Cardiac fibroblast (primary cell): ENCODE measurements at regions not wholly inside any gene's neighbourhood (a gene's known extent, or its start where the extent isn't known, plus 50 kb on each side); places are given as distances from the start of the nearest gene placed in this dataset.
A peak's percentile ranks its signal among the peaks of the same experiment; 100 is the strongest.

Experiments
- DNase-seq, 2 donors: peaks; one replicate each; pipeline versions ENCODE4 v3.0.0 to v3.0.0-alpha.2; 2010; ENCODE audit warnings: low read depth in 2 of 2
- H3K4me3 ChIP-seq, 2 donors: replicated peaks in 1 of 2; 1 replicate in 1 of 2; 2 replicates in 1 of 2; pipeline ENCODE4 v1.5.1; 2011; ENCODE audit warnings: low read depth in 2 of 2, low read length in 2 of 2, mild to moderate bottlenecking in 2 of 2, moderate library complexity in 1 of 2
- TF ChIP-seq, protein P1 (sequence below): IDR thresholded peaks from one replicate; pipeline ENCODE4 v1.5.1; 2011; ENCODE audit warnings: low read depth, mild to moderate bottlenecking, low read length, inconsistent platforms

DNA sequence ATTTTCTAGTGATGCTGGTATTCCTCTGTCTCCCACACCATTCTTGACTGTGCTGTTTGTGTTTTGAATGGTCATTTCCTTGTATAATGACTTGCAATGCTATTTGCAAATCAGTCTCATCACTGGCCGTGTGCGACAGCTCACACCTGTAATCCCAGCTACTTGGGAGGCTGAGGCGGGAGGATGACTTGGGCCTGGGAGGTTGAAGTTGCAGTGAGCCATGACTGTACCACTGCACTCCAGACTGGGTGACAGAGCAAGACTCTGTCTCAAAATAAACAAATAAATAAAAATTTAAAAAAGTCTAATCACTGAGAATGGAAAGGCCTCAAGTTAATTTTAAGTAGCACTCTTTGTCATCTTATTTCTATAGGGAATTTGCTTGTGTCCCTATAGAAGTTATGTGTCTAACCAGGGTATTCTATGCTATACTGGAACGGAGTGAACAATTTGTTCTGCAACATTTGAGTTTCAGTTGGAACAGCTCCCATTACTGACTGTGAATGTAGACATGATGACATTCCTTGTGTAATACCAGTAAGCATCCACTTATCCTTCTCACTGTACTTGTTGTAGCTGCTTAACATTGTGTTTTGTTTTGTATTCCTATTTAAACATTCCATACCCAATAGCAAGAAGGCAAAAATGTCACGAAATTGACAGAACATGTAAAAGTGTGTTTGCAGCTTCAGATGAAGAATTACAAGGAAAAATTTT, 126.3 kb downstream of the MGST1 start:
- H3K4me3 ChIP-seq = no peak overlapping the region
- peak; percentile 78 to 82 for DNase-seq
- TF ChIP-seq, protein P1, sequence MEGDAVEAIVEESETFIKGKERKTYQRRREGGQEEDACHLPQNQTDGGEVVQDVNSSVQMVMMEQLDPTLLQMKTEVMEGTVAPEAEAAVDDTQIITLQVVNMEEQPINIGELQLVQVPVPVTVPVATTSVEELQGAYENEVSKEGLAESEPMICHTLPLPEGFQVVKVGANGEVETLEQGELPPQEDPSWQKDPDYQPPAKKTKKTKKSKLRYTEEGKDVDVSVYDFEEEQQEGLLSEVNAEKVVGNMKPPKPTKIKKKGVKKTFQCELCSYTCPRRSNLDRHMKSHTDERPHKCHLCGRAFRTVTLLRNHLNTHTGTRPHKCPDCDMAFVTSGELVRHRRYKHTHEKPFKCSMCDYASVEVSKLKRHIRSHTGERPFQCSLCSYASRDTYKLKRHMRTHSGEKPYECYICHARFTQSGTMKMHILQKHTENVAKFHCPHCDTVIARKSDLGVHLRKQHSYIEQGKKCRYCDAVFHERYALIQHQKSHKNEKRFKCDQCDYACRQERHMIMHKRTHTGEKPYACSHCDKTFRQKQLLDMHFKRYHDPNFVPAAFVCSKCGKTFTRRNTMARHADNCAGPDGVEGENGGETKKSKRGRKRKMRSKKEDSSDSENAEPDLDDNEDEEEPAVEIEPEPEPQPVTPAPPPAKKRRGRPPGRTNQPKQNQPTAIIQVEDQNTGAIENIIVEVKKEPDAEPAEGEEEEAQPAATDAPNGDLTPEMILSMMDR = peak; percentile 12

DNA sequence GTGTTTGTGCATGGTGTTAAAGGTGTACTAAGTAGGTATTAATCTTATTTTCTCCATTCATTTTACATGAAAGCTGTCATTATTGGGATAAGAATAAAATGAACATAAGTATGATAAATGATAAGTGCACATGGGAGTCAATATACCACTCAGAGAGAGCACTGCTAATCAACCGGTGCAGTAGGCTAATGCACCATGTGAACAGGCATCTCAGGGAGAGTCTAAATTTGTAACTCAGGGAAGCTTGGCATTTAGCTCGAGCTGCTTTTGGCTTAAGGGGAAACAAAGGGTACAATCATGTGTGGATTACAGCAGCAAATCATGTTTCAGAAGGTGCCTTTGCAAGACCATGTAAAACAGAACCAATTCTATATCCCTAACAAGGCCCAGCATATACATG, 127.4 kb downstream of the MGST1 start:
- TF ChIP-seq, protein P1 = no peak
- no peak overlapping the region for H3K4me3 ChIP-seq
- DNase-seq = no peak

DNA sequence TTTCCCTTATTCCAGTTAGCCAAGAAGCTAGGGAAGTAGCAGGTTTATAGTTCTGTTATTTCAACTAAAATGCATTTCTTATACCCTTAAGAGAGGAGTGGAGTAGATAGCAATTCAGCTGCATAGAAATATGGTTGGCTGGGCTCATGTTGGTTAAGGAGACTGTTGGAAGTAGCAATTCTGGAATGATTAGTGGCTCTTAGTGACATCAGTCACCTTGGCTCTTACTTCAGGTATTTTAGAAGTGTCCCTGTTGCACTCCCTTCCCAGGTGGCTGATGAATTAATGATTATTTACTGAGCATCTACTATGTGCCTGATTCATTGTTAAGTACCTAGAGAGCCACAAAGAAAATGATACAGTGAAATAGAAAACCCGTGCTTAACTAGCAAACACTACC, 128.1 kb downstream of the MGST1 start:
- TF ChIP-seq, protein P1 = no peak
- no peak for DNase-seq
- no peak overlapping the region for H3K4me3 ChIP-seq

DNA sequence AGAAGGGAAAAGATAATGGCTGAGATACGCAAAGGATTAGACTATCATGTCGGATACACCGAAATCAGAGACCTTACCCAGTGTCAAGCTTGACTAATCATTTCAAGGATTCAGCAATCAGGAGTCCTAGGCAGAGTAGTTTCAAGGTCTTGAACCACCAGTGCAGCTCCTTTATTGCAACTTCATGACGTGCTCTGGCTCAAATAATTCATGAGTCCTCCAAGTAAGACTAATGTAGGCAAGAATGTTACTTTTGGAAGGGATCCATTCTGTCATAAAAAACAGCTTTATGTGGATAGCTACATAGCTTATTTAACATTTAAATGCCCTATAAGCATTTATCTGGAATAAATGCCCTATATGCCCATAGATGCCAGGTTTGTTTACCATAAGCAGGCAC, 123.2 kb downstream of the LMO3 start:
- DNase-seq = peak; percentile 8 to 54
- TF ChIP-seq, protein P1 = no peak
- no peak overlapping the region for H3K4me3 ChIP-seq

DNA sequence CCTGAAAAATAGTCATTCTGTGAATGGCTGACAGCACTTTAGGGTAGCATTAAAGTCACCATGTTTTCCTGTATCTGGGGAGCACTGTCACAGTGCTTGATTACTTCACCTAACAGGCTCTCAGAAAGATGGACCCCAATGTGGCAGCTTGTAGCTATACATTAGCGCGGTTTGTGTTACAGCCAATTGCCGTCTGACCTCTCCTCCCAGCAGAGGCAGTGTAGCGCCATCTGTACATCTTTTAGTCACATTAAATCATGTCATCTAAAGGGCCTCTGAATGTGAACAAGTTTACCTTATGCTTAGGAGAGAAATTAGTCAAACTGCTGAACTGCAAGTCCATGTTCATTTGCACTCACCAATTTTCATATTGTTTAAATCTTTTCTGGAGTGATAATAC, 113.7 kb downstream of the LMO3 start:
- DNase-seq = no peak
- TF ChIP-seq, protein P1 = no peak
- H3K4me3 ChIP-seq = no peak overlapping the region

DNA sequence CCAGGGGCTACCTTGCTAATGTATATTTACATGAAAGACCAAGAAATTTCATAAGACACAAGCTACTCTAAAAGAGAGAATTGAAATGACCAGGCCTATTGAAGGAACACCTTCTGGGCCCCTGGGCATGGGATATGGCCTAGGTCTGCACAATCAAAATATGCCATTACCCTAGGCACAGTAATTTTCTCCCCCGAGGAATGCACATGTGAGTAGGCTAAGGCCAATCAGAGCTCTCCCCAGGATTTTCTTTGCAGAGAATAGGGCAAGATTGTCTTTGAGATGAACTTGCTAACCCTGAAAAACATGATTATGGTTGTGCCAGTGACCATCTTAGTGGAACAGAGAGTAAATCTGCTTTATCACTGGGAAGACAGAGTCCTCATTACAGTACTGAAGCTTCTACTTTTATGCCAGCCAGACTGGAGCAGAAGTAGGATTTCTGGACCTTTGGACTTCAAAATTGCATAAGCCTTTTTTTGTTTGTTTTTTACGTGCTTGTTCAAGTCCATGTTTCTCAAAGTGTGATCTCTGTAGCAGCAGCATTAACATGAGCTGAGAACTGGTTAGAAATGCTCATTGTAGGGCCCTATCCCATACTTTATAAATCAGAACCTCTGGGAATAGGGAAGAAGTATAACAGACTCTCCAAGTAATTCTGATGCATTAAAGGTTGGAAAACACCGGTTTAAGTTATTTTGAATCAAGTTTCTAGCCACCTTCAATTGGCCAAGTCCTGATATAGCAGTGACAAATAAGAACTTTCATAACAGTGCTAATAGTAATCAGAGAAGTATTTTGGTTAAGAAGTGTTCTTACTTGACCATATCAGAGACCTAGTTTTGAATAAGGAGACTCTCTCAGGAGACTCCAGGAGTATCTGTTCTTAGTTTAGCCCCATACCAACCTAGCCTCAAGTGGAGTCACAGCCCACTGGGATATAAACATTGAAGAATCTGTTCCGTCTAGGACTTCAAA, 112.9 kb downstream of the LMO3 start:
- DNase-seq = no peak
- no peak overlapping the region for H3K4me3 ChIP-seq
- TF ChIP-seq, protein P1 = no peak
